ENCODE measurements at regions not wholly inside any gene's neighbourhood (a gene's known extent, or its start where the extent isn't known, plus 50 kb on each side); places are given as distances from the start of the nearest gene placed in this dataset.

- TF ChIP-seq CTCF (IDR thresholded peaks at IDR 0.05; ENCODE audit: control extremely low read depth in 1 of 3, insufficient read depth in 1 of 3, low read depth in 1 of 3, low read length in 3 of 3), result no peak
- no peak for TF ChIP-seq POLR2A (IDR thresholded peaks at IDR 0.05; ENCODE audit: control extremely low read depth in 1 of 2, low read depth in 2 of 2, low read length in 2 of 2)
Observed at GRCh38 chr5:155556222-155556621, 542.7 kb downstream of the KIF4B start.

All from H1 (cell line).